ENCODE measurements at regions not wholly inside any gene's neighbourhood (a gene's known extent, or its start where the extent isn't known, plus 50 kb on each side); places are given as distances from the start of the nearest gene placed in this dataset.

- peak; percentile 77; the same call in 1 of the 2 replicates for TF ChIP-seq ZNF10 (tag by site-specific recombination; IDR thresholded peaks at IDR 0.05)
- no peak for TF ChIP-seq TRIM28 (IDR thresholded peaks at IDR 0.05; ENCODE audit: borderline replicate concordance, low read length)
- Histone ChIP-seq H3K36me3 (ENCODE audit: control insufficient read depth in 2 of 2, insufficient read depth in 1 of 2, low read length in 2 of 2) (no peaks in the 10 kb centered on the region), H3K4me1 (ENCODE audit: control insufficient read depth, insufficient read depth, low read length) (no peaks in the 10 kb centered on the region), H3K9me3 (ENCODE audit: control insufficient read depth, insufficient read depth, low read depth, low read length) (no peaks in the 10 kb centered on the region), H3K27ac (ENCODE audit: extremely low read depth, low read depth, low read length) (no peak overlapping the region), H3K4me3 (ENCODE audit: low read depth, low read length) (no peak overlapping the region)
- ChIA-PET CTCF (no interaction called here), POLR2A (no interaction called here)
Measured at GRCh38 chr1:238258510-238258909, 367.8 kb upstream of the ZP4 start.

GRCh38 chr1:238257018-238257621 lies 366.4 kb upstream of the ZP4 start:
- ChIA-PET CTCF (no interaction called here), POLR2A (no interaction called here)
- no peaks in the 10 kb centered on the region for H3K4me1 ChIP-seq (ENCODE audit: control insufficient read depth, insufficient read depth, low read length)
- TF ChIP-seq ZBTB17 (tag by site-specific recombination; IDR thresholded peaks at IDR 0.05) (no peak), ZNF449 (tag by site-specific recombination; IDR thresholded peaks at IDR 0.05) (no peak), ZNF843 (tag by site-specific recombination; IDR thresholded peaks at IDR 0.05) (no peak), ZNF530 (tag by site-specific recombination; IDR thresholded peaks at IDR 0.05; ENCODE audit: low read depth) (no peak), ZNF274 (IDR thresholded peaks at IDR 0.05; ENCODE audit: low read length) (no peak), ZNF274 (tag by site-specific recombination; IDR thresholded peaks at IDR 0.05; ENCODE audit: borderline replicate concordance) (no peak), ZNF341 (tag by site-specific recombination; IDR thresholded peaks at IDR 0.05; ENCODE audit: low read depth) (no peak), MZF1 (tag by site-specific recombination; IDR thresholded peaks at IDR 0.05; ENCODE audit: borderline replicate concordance) (no peak), PRDM2 (tag by site-specific recombination; IDR thresholded peaks at IDR 0.05; ENCODE audit: borderline replicate concordance) (no peak), ZBTB21 (tag by site-specific recombination; IDR thresholded peaks at IDR 0.05) (no peak), ZNF610 (tag by site-specific recombination; IDR thresholded peaks at IDR 0.05; ENCODE audit: borderline replicate concordance) (no peak), ZSCAN5A (tag by site-specific recombination; IDR thresholded peaks at IDR 0.05) (no peak), ZNF518A (tag by site-specific recombination; conservative IDR thresholded peaks at IDR 0.05; ENCODE audit: low read depth) (no peak), ZNF600 (tag by site-specific recombination; IDR thresholded peaks at IDR 0.05) (no peak), ZNF830 (tag by site-specific recombination; IDR thresholded peaks at IDR 0.05; ENCODE audit: low read depth) (no peak), ZNF416 (tag by site-specific recombination; IDR thresholded peaks at IDR 0.05) (no peak), KLF8 (tag by site-specific recombination; IDR thresholded peaks at IDR 0.05) (no peak), GLI4 (tag by site-specific recombination; IDR thresholded peaks at IDR 0.05) (no peak), REPIN1 (tag by site-specific recombination; IDR thresholded peaks at IDR 0.05; ENCODE audit: low read depth) (no peak)
- no peak overlapping the region for H3K27ac ChIP-seq (ENCODE audit: extremely low read depth, low read depth, low read length)
- no peak overlapping the region for H3K4me3 ChIP-seq (ENCODE audit: low read depth, low read length)
- H3K36me3 ChIP-seq (ENCODE audit: control insufficient read depth in 2 of 2, insufficient read depth in 1 of 2, low read length in 2 of 2) = no peaks in the 10 kb centered on the region
- no peaks in the 10 kb centered on the region for H3K9me3 ChIP-seq (ENCODE audit: control insufficient read depth, insufficient read depth, low read depth, low read length)
